ENCODE measurements at regions not wholly inside any gene's neighbourhood (a gene's known extent, or its start where the extent isn't known, plus 50 kb on each side); places are given as distances from the start of the nearest gene placed in this dataset.

GRCh38 chr2:134782792-134783191 is 55.6 kb upstream of the ACMSD start (continued):
- TF ChIP-seq ARID5B (CRISPR knock-in tag; IDR thresholded peaks at IDR 0.05), result 0 out of 2 replicates have a peak, but pooled peaks have one; percentile 31
- TF ChIP-seq MTF1 (CRISPR knock-in tag; IDR thresholded peaks at IDR 0.05), result no peak
- no peak for TF ChIP-seq ATF7-NPFF (CRISPR knock-in tag; IDR thresholded peaks at IDR 0.05; ENCODE audit: low read depth)
- TF ChIP-seq HMGXB4 (CRISPR knock-in tag; IDR thresholded peaks at IDR 0.05; ENCODE audit: borderline replicate concordance in 1 of 2, low read depth in 1 of 2), result 0 out of 4 replicates have a peak, but pooled peaks of 1 of the 2 experiments have one; percentile 37
- no peak for TF ChIP-seq ZNF503 (CRISPR knock-in tag; IDR thresholded peaks at IDR 0.05)
- no peak for TF ChIP-seq ZNF644 (CRISPR knock-in tag; IDR thresholded peaks at IDR 0.05; ENCODE audit: low read depth)
- no peak for TF ChIP-seq ASH2L (IDR thresholded peaks at IDR 0.05; ENCODE audit: insufficient read length, low read depth, low read length)
- TF ChIP-seq ZNF607 (CRISPR knock-in tag; IDR thresholded peaks at IDR 0.05; ENCODE audit: borderline replicate concordance), result no peak
- TF ChIP-seq GATA4 (IDR thresholded peaks at IDR 0.05; ENCODE audit: borderline replicate concordance, low read depth), result no peak
- no peak for TF ChIP-seq ZNF101 (CRISPR knock-in tag; IDR thresholded peaks at IDR 0.05; ENCODE audit: borderline replicate concordance, low read depth)
- TF ChIP-seq STAT6 (CRISPR knock-in tag; IDR thresholded peaks at IDR 0.05; ENCODE audit: borderline replicate concordance), result no peak
- no peak for TF ChIP-seq DZIP1 (CRISPR knock-in tag; IDR thresholded peaks at IDR 0.05)
- no peak for TF ChIP-seq ZNF891 (CRISPR knock-in tag; IDR thresholded peaks at IDR 0.05)
- TF ChIP-seq ELF1 (CRISPR knock-in tag; IDR thresholded peaks at IDR 0.05), result no peak
- TF ChIP-seq SATB2 (CRISPR knock-in tag; IDR thresholded peaks at IDR 0.05), result no peak
- no peak for TF ChIP-seq MAFF (IDR thresholded peaks at IDR 0.05; ENCODE audit: low read depth, low read length)
- TF ChIP-seq MAFG (CRISPR knock-in tag; IDR thresholded peaks at IDR 0.05), result no peak
